Hepatocyte (in vitro differentiated cells): ENCODE measurements at regions not wholly inside any gene's neighbourhood (a gene's known extent, or its start where the extent isn't known, plus 50 kb on each side); places are given as distances from the start of the nearest gene placed in this dataset.

ENCODE experiments used
- DNase-seq: peaks from one replicate; pipeline ENCODE4 v3.0.0-alpha.2; 2016; ENCODE audit warnings: low spot score
- H2AFZ ChIP-seq: fragments of 200-600 bp; sonication (generic); 2 replicates; pipeline ENCODE4 v1.6.0; 2016; ENCODE audit warnings: antibody characterized with exemption, mild to moderate bottlenecking
- H3K27ac ChIP-seq: fragments of 200-600 bp; sonication (generic); 2 replicates; pipeline ENCODE4 v1.5.1; 2016; ENCODE audit warnings: mild to moderate bottlenecking
- H3K27me3 ChIP-seq: fragments of 200-600 bp; sonication (generic); 2 replicates; pipeline ENCODE4 v1.6.1; 2016
- H3K36me3 ChIP-seq: fragments of 200-600 bp; sonication (generic); replicated peaks from 2 replicates; pipeline ENCODE4 v1.5.1; 2016; ENCODE audit warnings: low read depth; ENCODE audit not compliant: insufficient read depth
- H3K4me1 ChIP-seq: fragments of 200-600 bp; sonication (generic); 2 replicates; pipeline ENCODE4 v1.5.1; 2016; ENCODE audit warnings: mild to moderate bottlenecking, moderate library complexity; ENCODE audit not compliant: insufficient read depth
- H3K4me2 ChIP-seq: fragments of 200-600 bp; sonication (generic); 2 replicates; pipeline ENCODE4 v1.6.0; 2016
- H3K4me3 ChIP-seq: fragments of 200-600 bp; sonication (generic); 2 replicates; pipeline ENCODE4 v1.5.1; 2016; ENCODE audit warnings: mild to moderate bottlenecking
- H3K79me2 ChIP-seq: fragments of 200-600 bp; sonication (generic); 2 replicates; pipeline ENCODE4 v1.6.0; 2017; ENCODE audit warnings: mild to moderate bottlenecking
- H3K9me2 ChIP-seq: fragments of 200-600 bp; sonication (generic); replicated peaks from 2 replicates; pipeline ENCODE4 v1.6.0; 2017; ENCODE audit warnings: mild to moderate bottlenecking; ENCODE audit not compliant: insufficient read depth
- H3K9me3 ChIP-seq: fragments of 200-600 bp; sonication (generic); 2 replicates; pipeline ENCODE4 v1.5.1; 2016; ENCODE audit warnings: low read depth, mild to moderate bottlenecking
- H4K20me1 ChIP-seq: fragments of 200-600 bp; sonication (generic); 2 replicates; pipeline ENCODE4 v1.6.0; 2016; ENCODE audit warnings: mild to moderate bottlenecking; ENCODE audit not compliant: insufficient read depth, poor library complexity, severe bottlenecking
- CTCF ChIP-seq: fragments of 200-600 bp; sonication (generic); IDR thresholded peaks from 2 replicates; pipeline ENCODE4 v1.5.1; 2016; ENCODE audit warnings: antibody characterized with exemption, mild to moderate bottlenecking; ENCODE audit not compliant: poor library complexity
- EZH2 ChIP-seq: fragments of 200-600 bp; sonication (generic); IDR thresholded peaks from 2 replicates; pipeline ENCODE4 v1.6.1; 2016; ENCODE audit warnings: antibody characterized with exemption, mild to moderate bottlenecking, borderline replicate concordance
- EZH2phosphoT487 ChIP-seq: fragments of 200-600 bp; sonication (generic); IDR thresholded peaks from one replicate; pipeline ENCODE4 v1.6.1; 2018; ENCODE audit warnings: antibody characterized with exemption, mild to moderate bottlenecking, low read depth, moderate library complexity; ENCODE audit not compliant: unreplicated experiment, severe bottlenecking
- WGBS: methylation state at CpG from one replicate; pipeline ENCODE4 v1.1.6; 2016; ENCODE audit warnings: low lambda C conversion rate; ENCODE audit errors: missing lambda C conversion rate; 5-methylcytosine and 5-hydroxymethylcytosine counted together

- H3K9me3 ChIP-seq: no peaks in the 10 kb centered on the region
- H3K36me3 ChIP-seq: no peaks in the 10 kb centered on the region
- peaks cover 4% of the 10 kb centered on the region for H3K79me2 ChIP-seq
- no peaks in the 10 kb centered on the region for H3K9me2 ChIP-seq
- H4K20me1 ChIP-seq: peaks cover 11% of the 10 kb centered on the region
- no peak for TF ChIP-seq EZH2
- no peak overlapping the region for H3K27ac ChIP-seq
- 79% methylated on average over 27 of the region's 27 CpGs for WGBS
- no peaks in the 10 kb centered on the region for H3K4me1 ChIP-seq
- no peak overlapping the region for H2AFZ ChIP-seq
- DNase-seq: no peak
- no peaks in the 10 kb centered on the region for H3K27me3 ChIP-seq
- H3K4me2 ChIP-seq: no peak overlapping the region
- no peak overlapping the region for H3K4me3 ChIP-seq
Measured at GRCh38 chr12:124453419-124454351, 113.7 kb downstream of the NCOR2 start.

GRCh38 chr12:124452576-124453331 lies 114.7 kb downstream of the NCOR2 start:
- Histone ChIP-seq H3K27me3 (no peaks in the 10 kb centered on the region), H3K36me3 (no peaks in the 10 kb centered on the region), H3K4me2 (no peak overlapping the region), H3K4me3 (no peak overlapping the region), H4K20me1 (peaks cover 10% of the 10 kb centered on the region), H3K79me2 (peaks cover 4% of the 10 kb centered on the region), H3K9me2 (no peaks in the 10 kb centered on the region), H3K9me3 (no peaks in the 10 kb centered on the region), H2AFZ (no peak overlapping the region), H3K27ac (no peak overlapping the region), H3K4me1 (no peaks in the 10 kb centered on the region)
- DNase-seq: no peak
- TF ChIP-seq CTCF (no peak), EZH2phosphoT487 (no peak), EZH2 (no peak)
- whole genome bisulfite sequencing: 96% methylated on average over 21 of the region's 21 CpGs

- no peak for DNase-seq
- H3K79me2 ChIP-seq: peaks cover 2% of the 10 kb centered on the region
- H3K4me2 ChIP-seq: no peak overlapping the region
- no peaks in the 10 kb centered on the region for H3K9me2 ChIP-seq
- no peaks in the 10 kb centered on the region for H3K36me3 ChIP-seq
- H3K9me3 ChIP-seq: no peaks in the 10 kb centered on the region
- H4K20me1 ChIP-seq: peaks cover 10% of the 10 kb centered on the region
- no peaks in the 10 kb centered on the region for H3K27me3 ChIP-seq
- 80% methylated on average over 11 of the region's 12 CpGs for WGBS
- no peak overlapping the region for H3K4me3 ChIP-seq
- no peak for TF ChIP-seq EZH2
- no peak for TF ChIP-seq EZH2phosphoT487
- TF ChIP-seq CTCF: no peak
- no peak overlapping the region for H2AFZ ChIP-seq
- no peaks in the 10 kb centered on the region for H3K4me1 ChIP-seq
- no peak overlapping the region for H3K27ac ChIP-seq
Measured at GRCh38 chr12:124451637-124452243, 115.7 kb downstream of the NCOR2 start.

GRCh38 chr12:124451016-124451415 lies 116.4 kb downstream of the NCOR2 start:
- Histone ChIP-seq H3K9me2 (no peaks in the 10 kb centered on the region), H3K4me2 (no peak overlapping the region), H3K27me3 (no peaks in the 10 kb centered on the region), H3K79me2 (peaks cover 4% of the 10 kb centered on the region), H2AFZ (no peak overlapping the region), H4K20me1 (peaks cover 10% of the 10 kb centered on the region), H3K36me3 (no peaks in the 10 kb centered on the region), H3K9me3 (no peaks in the 10 kb centered on the region), H3K4me3 (no peak overlapping the region), H3K4me1 (no peaks in the 10 kb centered on the region), H3K27ac (no peak overlapping the region)
- no peak for DNase-seq
- TF ChIP-seq CTCF (no peak), EZH2phosphoT487 (no peak)
- 97% methylated on average over 11 of the region's 11 CpGs for WGBS
